Mesendoderm (in vitro differentiated cells): ENCODE measurements at regions not wholly inside any gene's neighbourhood (a gene's known extent, or its start where the extent isn't known, plus 50 kb on each side); places are given as distances from the start of the nearest gene placed in this dataset.

Source experiments
- DNase-seq: peaks from one replicate; pipeline ENCODE4 v3.0.0; 2013
- H2AK5ac ChIP-seq: 2 replicates; pipeline ENCODE4 v1.6.1; 2013; ENCODE audit warnings: low read length, inconsistent platforms
- H2BK120ac ChIP-seq: 2 replicates; pipeline ENCODE4 v1.6.1; 2013; ENCODE audit warnings: low read depth, mild to moderate bottlenecking, low read length, moderate library complexity, mixed read lengths
- H2BK15ac ChIP-seq: replicated peaks from 2 replicates; pipeline ENCODE4 v1.6.1; 2013; ENCODE audit warnings: low read depth, mild to moderate bottlenecking, moderate library complexity
- H2BK5ac ChIP-seq: 2 replicates; pipeline ENCODE4 v1.6.1; 2013; ENCODE audit warnings: low read length, inconsistent platforms
- H3K18ac ChIP-seq: 2 replicates; pipeline ENCODE4 v1.6.1; 2013; ENCODE audit warnings: mild to moderate bottlenecking, low read length, mixed read lengths
- H3K23ac ChIP-seq: one replicate; pipeline ENCODE4 v1.6.1; 2013; ENCODE audit warnings: low read length
- H3K27ac ChIP-seq: 2 replicates; pipeline ENCODE4 v1.5.1; 2013; ENCODE audit warnings: low read depth, mild to moderate bottlenecking, inconsistent platforms, low read length, moderate library complexity
- H3K27me3 ChIP-seq: 2 replicates; pipeline ENCODE4 v1.6.1; 2013; ENCODE audit warnings: low read length, control low read depth, mild to moderate bottlenecking, inconsistent platforms; ENCODE audit not compliant: insufficient read depth, poor library complexity
- H3K36me3 ChIP-seq: 2 replicates; pipeline ENCODE4 v1.6.1; 2013; ENCODE audit warnings: low read length, inconsistent platforms; ENCODE audit not compliant: control insufficient read depth, insufficient read depth
- H3K4ac ChIP-seq: one replicate; pipeline ENCODE4 v1.6.1; 2013; ENCODE audit warnings: low read depth, mild to moderate bottlenecking, low read length, moderate library complexity
- H3K4me1 ChIP-seq: 2 replicates; pipeline ENCODE4 v1.6.1; 2013; ENCODE audit warnings: low read depth, low read length, inconsistent platforms; ENCODE audit not compliant: control insufficient read depth
- H3K4me2 ChIP-seq: 2 replicates; pipeline ENCODE4 v1.6.1; 2013; ENCODE audit warnings: low read length
- H3K4me3 ChIP-seq: 2 replicates; pipeline ENCODE4 v1.5.1; 2013; ENCODE audit warnings: mild to moderate bottlenecking, low read length
- H3K56ac ChIP-seq: one replicate; pipeline ENCODE4 v1.6.1; 2013; ENCODE audit warnings: low read length
- H3K79me1 ChIP-seq: 2 replicates; pipeline ENCODE4 v1.6.1; 2013; ENCODE audit warnings: low read length, inconsistent platforms
- H3K79me2 ChIP-seq: 2 replicates; pipeline ENCODE4 v1.6.1; 2013; ENCODE audit warnings: mild to moderate bottlenecking, low read length; ENCODE audit not compliant: control insufficient read depth, insufficient read depth
- H3K9ac ChIP-seq: 2 replicates; pipeline ENCODE4 v1.6.1; 2013; ENCODE audit warnings: low read length, inconsistent platforms
- H4K5ac ChIP-seq: one replicate; pipeline ENCODE4 v1.6.1; 2013; ENCODE audit warnings: low read length
- H4K8ac ChIP-seq: one replicate; pipeline ENCODE4 v1.6.1; 2013; ENCODE audit warnings: low read depth, mild to moderate bottlenecking, control low read depth, low read length, moderate library complexity
- WGBS: extraction: QIAGEN DNeasy Blood & Tissue Kit; methylation state at CpG from one replicate; pipeline ENCODE4 v1.1.7; 2013; ENCODE audit warnings: low lambda C conversion rate, missing lambda C conversion rate; ENCODE audit not compliant: insufficient coverage; ENCODE audit errors: extremely low coverage; 5-methylcytosine and 5-hydroxymethylcytosine counted together

- Histone ChIP-seq H3K27ac (no peak overlapping the region), H4K5ac (no peak overlapping the region), H3K79me2 (no peaks in the 10 kb centered on the region), H3K79me1 (no peaks in the 10 kb centered on the region), H4K8ac (no peak overlapping the region), H3K56ac (no peak overlapping the region), H2BK120ac (no peak overlapping the region), H3K23ac (no peak overlapping the region), H3K4ac (no peak overlapping the region), H3K27me3 (no peaks in the 10 kb centered on the region), H3K9ac (no peak overlapping the region), H2BK15ac (no peak overlapping the region), H2BK5ac (no peak overlapping the region), H2AK5ac (no peak overlapping the region), H3K4me2 (no peak overlapping the region), H3K18ac (no peak overlapping the region), H3K4me1 (peaks cover 2% of the 10 kb centered on the region), H3K36me3 (no peaks in the 10 kb centered on the region), H3K4me3 (no peak overlapping the region)
- no peak for DNase-seq
- no CpG with 5 or more reads among the region's 3 CpGs for WGBS
Observed at GRCh38 chr18:75871596-75871995, 444.1 kb upstream of the SMIM21 start.

- Histone ChIP-seq H3K27me3 (no peaks in the 10 kb centered on the region), H2AK5ac (no peak overlapping the region), H2BK5ac (no peak overlapping the region), H3K23ac (no peak overlapping the region), H3K4ac (no peak overlapping the region), H3K27ac (no peak overlapping the region), H3K18ac (no peak overlapping the region), H3K36me3 (no peaks in the 10 kb centered on the region), H2BK120ac (no peak overlapping the region), H3K79me2 (no peaks in the 10 kb centered on the region), H2BK15ac (no peak overlapping the region), H3K79me1 (no peaks in the 10 kb centered on the region), H3K4me1 (peaks cover 2% of the 10 kb centered on the region), H3K4me2 (no peak overlapping the region), H3K4me3 (no peak overlapping the region), H3K9ac (no peak overlapping the region), H3K56ac (no peak overlapping the region), H4K8ac (no peak overlapping the region), H4K5ac (no peak overlapping the region)
- no peak for DNase-seq
- WGBS, result no CpG with 5 or more reads among the region's 1 CpG
Observed at GRCh38 chr18:75869162-75869561, 441.7 kb upstream of the SMIM21 start.

- no peak overlapping the region for H3K27ac ChIP-seq
- WGBS, result no CpG with 5 or more reads among the region's 9 CpGs
- no peak overlapping the region for H3K4me2 ChIP-seq
- H3K4me1 ChIP-seq, result peaks cover 2% of the 10 kb centered on the region
- no peak overlapping the region for H2BK5ac ChIP-seq
- no peaks in the 10 kb centered on the region for H3K36me3 ChIP-seq
- no peak overlapping the region for H3K9ac ChIP-seq
- H3K4ac ChIP-seq, result no peak overlapping the region
- no peaks in the 10 kb centered on the region for H3K79me2 ChIP-seq
- no peak overlapping the region for H4K5ac ChIP-seq
- H3K18ac ChIP-seq, result no peak overlapping the region
- H3K79me1 ChIP-seq, result no peaks in the 10 kb centered on the region
- H3K4me3 ChIP-seq, result no peak overlapping the region
- no peaks in the 10 kb centered on the region for H3K27me3 ChIP-seq
- no peak overlapping the region for H2BK120ac ChIP-seq
- H2BK15ac ChIP-seq, result no peak overlapping the region
- H4K8ac ChIP-seq, result no peak overlapping the region
- H3K23ac ChIP-seq, result no peak overlapping the region
- DNase-seq, result peak; percentile 51
- no peak overlapping the region for H3K56ac ChIP-seq
- H2AK5ac ChIP-seq, result no peak overlapping the region
Observed at GRCh38 chr18:75868031-75868430, 440.5 kb upstream of the SMIM21 start.

- H2BK120ac ChIP-seq, result no peak overlapping the region
- H3K4me2 ChIP-seq, result no peak overlapping the region
- H3K36me3 ChIP-seq, result no peaks in the 10 kb centered on the region
- H3K79me1 ChIP-seq, result no peaks in the 10 kb centered on the region
- no CpG with 5 or more reads among the region's 6 CpGs for WGBS
- H2BK15ac ChIP-seq, result no peak overlapping the region
- no peak overlapping the region for H3K56ac ChIP-seq
- DNase-seq, result no peak
- no peak overlapping the region for H3K9ac ChIP-seq
- H4K5ac ChIP-seq, result no peak overlapping the region
- no peak overlapping the region for H3K18ac ChIP-seq
- H3K4me3 ChIP-seq, result no peak overlapping the region
- no peak overlapping the region for H3K4ac ChIP-seq
- no peak overlapping the region for H4K8ac ChIP-seq
- no peaks in the 10 kb centered on the region for H3K27me3 ChIP-seq
- H3K79me2 ChIP-seq, result no peaks in the 10 kb centered on the region
- H2AK5ac ChIP-seq, result no peak overlapping the region
- H3K27ac ChIP-seq, result no peak overlapping the region
- H2BK5ac ChIP-seq, result no peak overlapping the region
- no peak overlapping the region for H3K23ac ChIP-seq
- H3K4me1 ChIP-seq, result peaks cover 2% of the 10 kb centered on the region
Observed at GRCh38 chr18:75865639-75866038, 438.1 kb upstream of the SMIM21 start.

GRCh38 chr18:75864816-75865215 lies 437.3 kb upstream of the SMIM21 start:
- H3K23ac ChIP-seq, result no peak overlapping the region
- no peaks in the 10 kb centered on the region for H3K79me1 ChIP-seq
- no peaks in the 10 kb centered on the region for H3K79me2 ChIP-seq
- peaks cover 2% of the 10 kb centered on the region for H3K4me1 ChIP-seq
- no peak overlapping the region for H2BK5ac ChIP-seq
- H2AK5ac ChIP-seq, result no peak overlapping the region
- H3K27ac ChIP-seq, result no peak overlapping the region
- H4K8ac ChIP-seq, result no peak overlapping the region
- H3K4me3 ChIP-seq, result no peak overlapping the region
- no peak overlapping the region for H2BK120ac ChIP-seq
- H2BK15ac ChIP-seq, result no peak overlapping the region
- H3K56ac ChIP-seq, result no peak overlapping the region
- no peaks in the 10 kb centered on the region for H3K36me3 ChIP-seq
- no peak overlapping the region for H3K4ac ChIP-seq
- H3K18ac ChIP-seq, result no peak overlapping the region
- no peak for DNase-seq
- H4K5ac ChIP-seq, result no peak overlapping the region
- no CpG with 5 or more reads among the region's 1 CpG for WGBS
- H3K4me2 ChIP-seq, result no peak overlapping the region
- H3K9ac ChIP-seq, result no peak overlapping the region
- no peaks in the 10 kb centered on the region for H3K27me3 ChIP-seq

GRCh38 chr18:75863696-75864095 lies 436.2 kb upstream of the SMIM21 start:
- H3K27me3 ChIP-seq, result no peaks in the 10 kb centered on the region
- no CpG with 5 or more reads among the region's 5 CpGs for WGBS

More at GRCh38 chr18:75863696-75864095, 436.2 kb upstream of the SMIM21 start:
- H3K4me3 ChIP-seq, result no peak overlapping the region
- no peaks in the 10 kb centered on the region for H3K79me1 ChIP-seq
- no peak overlapping the region for H3K56ac ChIP-seq
- H2BK15ac ChIP-seq, result no peak overlapping the region
- no peak overlapping the region for H3K9ac ChIP-seq
- H4K5ac ChIP-seq, result no peak overlapping the region
- no peak overlapping the region for H3K4ac ChIP-seq
- DNase-seq, result no peak
- H3K4me2 ChIP-seq, result no peak overlapping the region
- H2BK120ac ChIP-seq, result no peak overlapping the region
- no peaks in the 10 kb centered on the region for H3K79me2 ChIP-seq
- H4K8ac ChIP-seq, result no peak overlapping the region
- no peak overlapping the region for H3K23ac ChIP-seq
- H3K27ac ChIP-seq, result no peak overlapping the region
- H3K4me1 ChIP-seq, result peaks cover 2% of the 10 kb centered on the region
- no peaks in the 10 kb centered on the region for H3K36me3 ChIP-seq
- no peak overlapping the region for H3K18ac ChIP-seq
- H2BK5ac ChIP-seq, result no peak overlapping the region
- no peak overlapping the region for H2AK5ac ChIP-seq
